ENCODE measurements at regions not wholly inside any gene's neighbourhood (a gene's known extent, or its start where the extent isn't known, plus 50 kb on each side); places are given as distances from the start of the nearest gene placed in this dataset.

DNA sequence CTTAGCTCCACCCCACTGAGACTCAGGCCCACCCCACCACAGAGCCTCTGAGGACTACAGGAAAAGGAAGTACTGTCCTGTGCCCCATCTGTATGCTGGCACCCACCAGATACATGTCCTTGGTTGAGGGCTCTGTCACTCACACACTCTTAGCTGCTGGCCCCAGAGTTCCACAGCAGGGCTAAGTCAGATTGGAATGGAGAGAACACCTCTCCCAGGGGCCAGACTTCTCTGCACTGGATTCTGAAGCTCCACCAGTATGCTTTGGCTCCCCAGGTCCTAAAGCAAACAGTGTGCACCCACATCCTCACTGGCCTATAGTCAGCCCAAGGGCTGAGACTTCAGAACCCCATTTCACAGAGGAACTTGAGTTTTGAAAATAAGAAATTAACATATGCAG lies 103.2 kb upstream of the PPP2R2D start:
- no peak overlapping the region for H2AFZ ChIP-seq (ENCODE audit: insufficient read depth, low read depth, low read length, poor library complexity, severe bottlenecking)
- Mint-ChIP-seq H3K27ac (no peak overlapping the region), H3K4me3 (no peak overlapping the region), H3K4me1 (no peaks in the 10 kb centered on the region), H3K27me3 (ENCODE audit: low read depth in 3 of 3) (peaks cover 2 to 7% (median 5%) of the 10 kb centered on the region in 3 donors), H3K9me3 (peaks cover 5 to 18% (median 11%) of the 10 kb centered on the region in 7 donors), H3K36me3 (no peaks in the 10 kb centered on the region)
- H3K4me3 ChIP-seq (replicated peaks in 1 of 3; ENCODE audit: low read depth in 2 of 3, low read length in 3 of 3), result no peak overlapping the region
- intact Hi-C loops (cut with micrococcal nuclease), result no loop called here
- H3K79me2 ChIP-seq (ENCODE audit: insufficient read depth, low read length), result no peaks in the 10 kb centered on the region
- H3K27ac ChIP-seq (ENCODE audit: low read depth in 1 of 2, low read length in 2 of 2), result no peak overlapping the region
- H3K4me2 ChIP-seq (replicated peaks; ENCODE audit: extremely low read depth, low read length, poor library complexity, severe bottlenecking), result no peak overlapping the region
- no peak for DNase-seq
- H3K9me3 ChIP-seq (replicated peaks in 1 of 2; ENCODE audit: control insufficient read depth in 1 of 2, insufficient read depth in 1 of 2, low read length in 2 of 2), result peaks cover 6 to 12% of the 10 kb centered on the region in 2 donors
- TF ChIP-seq, protein P1, sequence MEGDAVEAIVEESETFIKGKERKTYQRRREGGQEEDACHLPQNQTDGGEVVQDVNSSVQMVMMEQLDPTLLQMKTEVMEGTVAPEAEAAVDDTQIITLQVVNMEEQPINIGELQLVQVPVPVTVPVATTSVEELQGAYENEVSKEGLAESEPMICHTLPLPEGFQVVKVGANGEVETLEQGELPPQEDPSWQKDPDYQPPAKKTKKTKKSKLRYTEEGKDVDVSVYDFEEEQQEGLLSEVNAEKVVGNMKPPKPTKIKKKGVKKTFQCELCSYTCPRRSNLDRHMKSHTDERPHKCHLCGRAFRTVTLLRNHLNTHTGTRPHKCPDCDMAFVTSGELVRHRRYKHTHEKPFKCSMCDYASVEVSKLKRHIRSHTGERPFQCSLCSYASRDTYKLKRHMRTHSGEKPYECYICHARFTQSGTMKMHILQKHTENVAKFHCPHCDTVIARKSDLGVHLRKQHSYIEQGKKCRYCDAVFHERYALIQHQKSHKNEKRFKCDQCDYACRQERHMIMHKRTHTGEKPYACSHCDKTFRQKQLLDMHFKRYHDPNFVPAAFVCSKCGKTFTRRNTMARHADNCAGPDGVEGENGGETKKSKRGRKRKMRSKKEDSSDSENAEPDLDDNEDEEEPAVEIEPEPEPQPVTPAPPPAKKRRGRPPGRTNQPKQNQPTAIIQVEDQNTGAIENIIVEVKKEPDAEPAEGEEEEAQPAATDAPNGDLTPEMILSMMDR (IDR thresholded peaks at IDR 0.05), result no peak
- H3K9ac ChIP-seq (ENCODE audit: insufficient read depth, low read length, poor library complexity, severe bottlenecking), result no peak overlapping the region
- no peaks in the 10 kb centered on the region for H3K4me1 ChIP-seq (ENCODE audit: control insufficient read depth in 1 of 2, insufficient read depth in 2 of 2, low read length in 2 of 2)
- H4K20me1 ChIP-seq (ENCODE audit: insufficient read depth, low read length), result no peaks in the 10 kb centered on the region
- no peaks in the 10 kb centered on the region for H3K27me3 ChIP-seq (ENCODE audit: control insufficient read depth in 2 of 2, insufficient read depth in 2 of 2, low read length in 2 of 2)
- no peaks in the 10 kb centered on the region for H3K36me3 ChIP-seq (replicated peaks in 1 of 2; ENCODE audit: control insufficient read depth in 1 of 2, insufficient read depth in 2 of 2, low read length in 2 of 2)

DNA sequence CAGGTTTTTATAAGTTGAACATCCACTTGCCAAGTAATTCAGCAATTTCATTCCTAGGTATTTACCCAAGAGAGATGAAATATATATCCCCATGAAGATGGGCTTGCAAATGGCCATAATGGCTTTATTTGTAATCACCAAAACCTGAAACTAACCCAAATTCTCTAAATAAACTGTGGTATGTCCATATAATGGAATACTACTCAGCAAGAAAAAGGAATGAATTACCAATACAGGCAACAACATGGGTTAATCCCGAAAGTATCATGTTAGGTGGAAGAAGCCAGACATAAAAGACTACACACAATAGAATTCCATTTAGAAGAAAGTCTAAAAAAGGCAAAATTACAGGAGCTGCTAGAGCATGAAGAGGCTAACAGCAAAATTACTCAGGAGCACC lies 101.4 kb upstream of the PPP2R2D start:
- Mint-ChIP-seq H3K36me3 (no peaks in the 10 kb centered on the region), H3K4me1 (no peaks in the 10 kb centered on the region), H3K4me3 (no peak overlapping the region), H3K27me3 (ENCODE audit: low read depth in 3 of 3) (peaks cover 3 to 10% (median 5%) of the 10 kb centered on the region in 3 donors), H3K9me3 (peaks cover 5 to 18% (median 12%) of the 10 kb centered on the region in 7 donors), H3K27ac (no peak overlapping the region)
- no peaks in the 10 kb centered on the region for H3K36me3 ChIP-seq (replicated peaks in 1 of 2; ENCODE audit: control insufficient read depth in 1 of 2, insufficient read depth in 2 of 2, low read length in 2 of 2)
- no CpG with 5 or more reads among the region's 1 CpG for WGBS (ENCODE audit: insufficient coverage)
- H2AFZ ChIP-seq (ENCODE audit: insufficient read depth, low read depth, low read length, poor library complexity, severe bottlenecking), result no peak overlapping the region
- peaks cover 6 to 12% of the 10 kb centered on the region in 2 donors for H3K9me3 ChIP-seq (replicated peaks in 1 of 2; ENCODE audit: control insufficient read depth in 1 of 2, insufficient read depth in 1 of 2, low read length in 2 of 2)
- H3K4me2 ChIP-seq (replicated peaks; ENCODE audit: extremely low read depth, low read length, poor library complexity, severe bottlenecking), result no peak overlapping the region
- TF ChIP-seq, protein P1 (IDR thresholded peaks at IDR 0.05), result no peak
- no peak for DNase-seq
- no peak overlapping the region for H3K4me3 ChIP-seq (replicated peaks in 1 of 3; ENCODE audit: low read depth in 2 of 3, low read length in 3 of 3)
- H3K27ac ChIP-seq (ENCODE audit: low read depth in 1 of 2, low read length in 2 of 2), result no peak overlapping the region
- H3K9ac ChIP-seq (ENCODE audit: insufficient read depth, low read length, poor library complexity, severe bottlenecking), result no peak overlapping the region
- no peaks in the 10 kb centered on the region for H3K27me3 ChIP-seq (ENCODE audit: control insufficient read depth in 2 of 2, insufficient read depth in 2 of 2, low read length in 2 of 2)
- H4K20me1 ChIP-seq (ENCODE audit: insufficient read depth, low read length), result no peaks in the 10 kb centered on the region
- no peaks in the 10 kb centered on the region for H3K79me2 ChIP-seq (ENCODE audit: insufficient read depth, low read length)
- intact Hi-C loops (cut with micrococcal nuclease), result no loop called here
- H3K4me1 ChIP-seq (ENCODE audit: control insufficient read depth in 1 of 2, insufficient read depth in 2 of 2, low read length in 2 of 2), result no peaks in the 10 kb centered on the region

All from CD14-positive monocyte (primary cell).